Activated naive CD4-positive, alpha-beta T cell treated with anti-CD3 and anti-CD28 coated beads for 36 hours (primary cell): ENCODE measurements at regions not wholly inside any gene's neighbourhood (a gene's known extent, or its start where the extent isn't known, plus 50 kb on each side); places are given as distances from the start of the nearest gene placed in this dataset.

Source experiments
- CTCF ChIA-PET: fragments of 350-600 bp; sonication (Branson Sonifier 250); formaldehyde crosslinking; loops from one replicate; lab custom pipeline; 2021; ENCODE audit warnings: antibody characterized with exemption; lab: Charles Lee
- DNase-seq: peaks from one replicate; pipeline ENCODE4 v3.0.0-alpha.2; 2020
- H3K27ac Mint-ChIP-seq: one replicate; pipeline ENCODE4 v1.8.0; 2021; ENCODE audit warnings: mild to moderate bottlenecking, mixed read lengths
- H3K27me3 Mint-ChIP-seq: one replicate; pipeline ENCODE4 v1.8.0; 2021; ENCODE audit warnings: low read depth, mixed read lengths
- H3K36me3 Mint-ChIP-seq: one replicate; pipeline ENCODE4 v1.8.0; 2021; ENCODE audit warnings: low read depth, mixed read lengths
- H3K4me1 Mint-ChIP-seq: one replicate; pipeline ENCODE4 v1.8.0; 2021; ENCODE audit warnings: low read depth, mixed read lengths
- H3K4me3 Mint-ChIP-seq: one replicate; pipeline ENCODE4 v1.8.0; 2021; ENCODE audit warnings: mild to moderate bottlenecking, moderate library complexity, mixed read lengths
- H3K9me3 Mint-ChIP-seq: one replicate; pipeline ENCODE4 v1.8.0; 2021; ENCODE audit warnings: mixed read lengths
- intact Hi-C: fragments of 100-400 bp; cut with micrococcal nuclease; formaldehyde crosslinking; loops from one replicate; pipeline ENCODE4 v1.15.1; 2023

DNA sequence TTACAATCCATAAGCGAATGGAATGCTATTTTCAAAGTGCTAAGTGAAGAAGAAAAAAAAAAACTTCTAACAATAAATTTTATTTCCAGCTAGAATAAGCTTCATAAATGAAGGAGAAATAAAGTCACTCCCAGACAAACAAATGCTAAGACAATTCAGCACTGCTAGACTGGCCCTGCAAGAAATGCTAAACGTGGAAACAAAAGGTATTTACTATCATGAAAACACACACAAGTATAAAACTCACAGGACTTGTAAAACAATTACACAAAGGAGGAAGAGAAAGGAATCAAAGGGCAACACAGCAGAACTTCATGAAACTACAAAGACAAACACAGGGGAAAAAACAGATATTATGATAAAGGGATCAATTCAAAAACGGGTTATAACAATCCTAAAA lies 85.8 kb upstream of the NELL2 start:
- no peaks in the 10 kb centered on the region for H3K36me3 Mint-ChIP-seq
- no peak overlapping the region for H3K27ac Mint-ChIP-seq
- peaks cover 3% of the 10 kb centered on the region for H3K27me3 Mint-ChIP-seq
- intact Hi-C loops, result no loop called here
- no peaks in the 10 kb centered on the region for H3K4me1 Mint-ChIP-seq
- CTCF ChIA-PET, result no interaction called here
- peaks cover 12% of the 10 kb centered on the region for H3K9me3 Mint-ChIP-seq
- no peak for DNase-seq
- no peak overlapping the region for H3K4me3 Mint-ChIP-seq

GRCh38 chr12:44960856-44961255 lies 84.7 kb upstream of the NELL2 start:
- Mint-ChIP-seq H3K9me3 (peaks cover 12% of the 10 kb centered on the region), H3K4me3 (no peak overlapping the region), H3K4me1 (no peaks in the 10 kb centered on the region), H3K27ac (no peak overlapping the region), H3K36me3 (no peaks in the 10 kb centered on the region), H3K27me3 (peaks cover 3% of the 10 kb centered on the region)
- CTCF ChIA-PET, result interaction anchor here (0.7 to 1.1 kb wide), 2 partner anchors 17 to 1049 kb away, joined by 3 read pairs; no protein-coding TSS in a partner anchor
- DNase-seq, result no peak
- intact Hi-C loops, result no loop called here

GRCh38 chr12:44960423-44960822 lies 84.3 kb upstream of the NELL2 start:
- H3K27ac Mint-ChIP-seq, result no peak overlapping the region
- DNase-seq, result no peak
- H3K4me3 Mint-ChIP-seq, result no peak overlapping the region
- peaks cover 9% of the 10 kb centered on the region for H3K9me3 Mint-ChIP-seq
- no peaks in the 10 kb centered on the region for H3K4me1 Mint-ChIP-seq
- CTCF ChIA-PET, result interaction anchor here (0.7 to 1.1 kb wide), 2 partner anchors 17 to 1049 kb away, joined by 3 read pairs; no protein-coding TSS in a partner anchor
- no peaks in the 10 kb centered on the region for H3K36me3 Mint-ChIP-seq
- H3K27me3 Mint-ChIP-seq, result peaks cover 3% of the 10 kb centered on the region
- intact Hi-C loops, result no loop called here

DNA sequence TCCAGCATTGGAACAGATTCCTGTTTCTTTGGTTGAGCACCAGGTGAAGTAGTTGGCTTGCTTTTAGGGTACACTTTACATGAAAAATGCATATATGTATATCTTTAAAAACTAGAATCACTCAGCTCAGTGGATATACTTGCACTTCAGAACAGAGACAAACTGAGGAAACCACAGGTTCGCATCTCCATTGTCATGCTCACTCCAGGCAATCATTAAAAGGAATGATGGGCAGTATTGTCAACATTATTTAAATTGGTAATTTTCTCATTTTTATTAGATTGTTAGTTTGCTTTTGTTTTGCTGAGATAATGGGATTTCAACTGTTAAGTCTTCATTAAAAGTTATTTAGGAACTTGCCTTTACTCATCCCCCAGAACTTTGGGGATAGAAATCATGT lies 71.0 kb upstream of the NELL2 start:
- Mint-ChIP-seq H3K27me3 (peaks cover 4% of the 10 kb centered on the region), H3K27ac (no peak overlapping the region), H3K4me3 (no peak overlapping the region), H3K36me3 (no peaks in the 10 kb centered on the region), H3K4me1 (peaks cover 2% of the 10 kb centered on the region), H3K9me3 (no peaks in the 10 kb centered on the region)
- CTCF ChIA-PET, result no interaction called here
- intact Hi-C loops, result loop anchor here (5.0 kb wide), 2 partner anchors 930 to 990 kb away; no protein-coding TSS in a partner anchor
- no peak for DNase-seq

- Mint-ChIP-seq H3K36me3 (no peaks in the 10 kb centered on the region), H3K27me3 (peaks cover 4% of the 10 kb centered on the region), H3K9me3 (peaks cover 2% of the 10 kb centered on the region), H3K27ac (no peak overlapping the region), H3K4me3 (no peak overlapping the region), H3K4me1 (no peaks in the 10 kb centered on the region)
- CTCF ChIA-PET, result no interaction called here
- intact Hi-C loops, result no loop called here
- DNase-seq, result no peak
These were observed 66.6 kb upstream of the NELL2 start for GRCh38 chr12:44942714-44943113.

DNA sequence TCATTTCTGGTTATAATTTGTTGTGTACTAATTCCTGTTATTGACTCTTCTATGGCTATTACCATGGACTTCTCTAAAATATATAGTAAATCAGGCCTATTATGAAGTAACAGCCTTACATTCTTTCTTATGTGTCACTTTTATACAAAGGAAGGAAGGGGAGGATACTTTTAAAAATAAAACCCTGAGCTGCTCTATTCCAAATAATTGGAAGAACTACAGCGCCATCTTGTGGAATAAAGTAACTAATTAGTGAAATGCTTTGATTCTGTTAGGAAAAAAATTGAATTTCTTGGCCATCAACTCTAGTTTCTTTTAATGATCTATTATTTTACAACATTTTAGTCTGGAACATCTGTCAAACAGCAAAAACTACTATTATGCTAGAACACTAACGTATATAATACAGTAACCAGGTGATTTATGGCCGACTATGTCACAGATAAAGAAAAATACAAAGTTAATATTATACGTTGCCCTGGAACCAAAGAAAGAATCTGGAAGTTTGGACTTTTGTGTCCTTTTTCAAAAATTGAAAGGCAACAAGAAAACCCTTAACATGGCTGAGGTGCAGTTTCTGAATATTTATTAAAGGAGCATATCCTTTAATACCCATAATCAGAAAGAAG lies 55.0 kb upstream of the NELL2 start:
- Mint-ChIP-seq H3K36me3 (no peaks in the 10 kb centered on the region), H3K9me3 (no peaks in the 10 kb centered on the region), H3K27me3 (no peaks in the 10 kb centered on the region), H3K27ac (no peak overlapping the region), H3K4me1 (no peaks in the 10 kb centered on the region), H3K4me3 (no peak overlapping the region)
- CTCF ChIA-PET, result interaction anchor here (0.6 to 4.1 kb wide), 17 partner anchors 10 to 973 kb away, joined by 3 to 33 read pairs (median 4); no protein-coding TSS in a partner anchor
- DNase-seq, result no peak
- intact Hi-C loops, result loop anchor here (1.0 to 10.0 kb wide), 7 partner anchors 56 to 1486 kb away; no protein-coding TSS in a partner anchor

- H3K27me3 Mint-ChIP-seq, result no peaks in the 10 kb centered on the region
- CTCF ChIA-PET, result interaction anchor here (0.7 to 4.1 kb wide), 4 partner anchors 20 to 926 kb away, joined by 3 to 33 read pairs (median 13); no protein-coding TSS in a partner anchor
- H3K27ac Mint-ChIP-seq, result no peak overlapping the region
- H3K4me3 Mint-ChIP-seq, result no peak overlapping the region
- H3K4me1 Mint-ChIP-seq, result no peaks in the 10 kb centered on the region
- intact Hi-C loops, result no loop called here
- no peaks in the 10 kb centered on the region for H3K36me3 Mint-ChIP-seq
- no peak for DNase-seq
- no peaks in the 10 kb centered on the region for H3K9me3 Mint-ChIP-seq
These were observed 53.2 kb upstream of the NELL2 start for GRCh38 chr12:44929236-44929885.
